NCI-H1105 (cell line): ENCODE measurements at regions not wholly inside any gene's neighbourhood (a gene's known extent, or its start where the extent isn't known, plus 50 kb on each side); places are given as distances from the start of the nearest gene placed in this dataset.

Experiments
- DNase-seq: peaks from one replicate; lab custom pipeline; 2025; lab: John Stamatoyannopoulos, UW

- no peak for DNase-seq
Observed at GRCh38 chr1:91575909-91576519, 75.4 kb downstream of the CDC7 start.

- DNase-seq: no peak
Observed at GRCh38 chr1:91578320-91579109, 77.9 kb downstream of the CDC7 start.

GRCh38 chr1:91579658-91580228 is 79.1 kb downstream of the CDC7 start:
- DNase-seq: no peak

- no peak for DNase-seq
Observed at GRCh38 chr1:91582431-91582921, 81.8 kb downstream of the CDC7 start.

- peak; percentile 30 for DNase-seq
Observed at GRCh38 chr1:91583326-91583755, 82.7 kb downstream of the CDC7 start.

- DNase-seq: no peak
Observed at GRCh38 chr1:91584309-91584708, 83.7 kb downstream of the CDC7 start.

- DNase-seq: peak; percentile 22
Observed at GRCh38 chr1:91584878-91585277, 84.2 kb downstream of the CDC7 start.

- DNase-seq: no peak
Observed at GRCh38 chr1:91585502-91585901, 84.9 kb downstream of the CDC7 start.

GRCh38 chr1:91585982-91586381 is 85.3 kb downstream of the CDC7 start:
- no peak for DNase-seq

GRCh38 chr1:91589437-91589836 is 88.8 kb downstream of the CDC7 start:
- DNase-seq: no peak

- DNase-seq: no peak
Observed at GRCh38 chr1:91591175-91591974, 90.7 kb downstream of the CDC7 start.

GRCh38 chr1:91592716-91593477 is 92.2 kb downstream of the CDC7 start:
- no peak for DNase-seq

GRCh38 chr1:91594383-91595055 is 93.9 kb downstream of the CDC7 start:
- DNase-seq: no peak

- no peak for DNase-seq
Observed at GRCh38 chr1:91596474-91596873, 95.8 kb downstream of the CDC7 start.

GRCh38 chr1:91597215-91597614 is 96.6 kb downstream of the CDC7 start:
- no peak for DNase-seq

- DNase-seq: no peak
Observed at GRCh38 chr1:91600431-91601337, 100.0 kb downstream of the CDC7 start.

GRCh38 chr1:91601554-91602376 is 101.1 kb downstream of the CDC7 start:
- no peak for DNase-seq

GRCh38 chr1:91603409-91603808 is 102.8 kb downstream of the CDC7 start:
- no peak for DNase-seq

- DNase-seq: no peak
Observed at GRCh38 chr1:91604632-91605031, 104.0 kb downstream of the CDC7 start.
